ENCODE measurements at regions not wholly inside any gene's neighbourhood (a gene's known extent, or its start where the extent isn't known, plus 50 kb on each side); places are given as distances from the start of the nearest gene placed in this dataset.

- peak; percentile 77 for DNase-seq (ENCODE audit: low spot score)
Observed at GRCh38 chr10:14468023-14468441, 137.3 kb upstream of the FRMD4A start.

GRCh38 chr10:14466257-14466656 is 135.5 kb upstream of the FRMD4A start:
- peak; percentile 100 for DNase-seq (ENCODE audit: low spot score)

GRCh38 chr10:14460447-14460846 is 129.7 kb upstream of the FRMD4A start:
- no peak for DNase-seq (ENCODE audit: low spot score)

- peak; percentile 6 for DNase-seq (ENCODE audit: low spot score)
Observed at GRCh38 chr10:14459665-14460064, 128.9 kb upstream of the FRMD4A start.

GRCh38 chr10:14456870-14457266 is 126.1 kb upstream of the FRMD4A start:
- peak; percentile 17 for DNase-seq (ENCODE audit: low spot score)

- no peak for DNase-seq (ENCODE audit: low spot score)
Observed at GRCh38 chr10:14456218-14456869, 125.6 kb upstream of the FRMD4A start.

GRCh38 chr10:14454629-14455028 is 123.9 kb upstream of the FRMD4A start:
- DNase-seq (ENCODE audit: low spot score) = no peak

GRCh38 chr10:14454206-14454605 is 123.5 kb upstream of the FRMD4A start:
- DNase-seq (ENCODE audit: low spot score) = no peak

- no peak for DNase-seq (ENCODE audit: low spot score)
Observed at GRCh38 chr10:14453593-14453992, 122.9 kb upstream of the FRMD4A start.

GRCh38 chr10:14451341-14451740 is 120.6 kb upstream of the FRMD4A start:
- DNase-seq (ENCODE audit: low spot score) = no peak

- DNase-seq (ENCODE audit: low spot score) = peak; percentile 24
Observed at GRCh38 chr10:14450041-14450491, 119.3 kb upstream of the FRMD4A start.

GRCh38 chr10:14449293-14449815 is 118.6 kb upstream of the FRMD4A start:
- DNase-seq (ENCODE audit: low spot score) = no peak

GRCh38 chr10:14448197-14448990 is 117.7 kb upstream of the FRMD4A start:
- DNase-seq (ENCODE audit: low spot score) = no peak

- DNase-seq (ENCODE audit: low spot score) = peak; percentile 28
Observed at GRCh38 chr10:14447094-14447839, 116.5 kb upstream of the FRMD4A start.

GRCh38 chr10:14439451-14440259 is 108.9 kb upstream of the FRMD4A start:
- no peak for DNase-seq (ENCODE audit: low spot score)

- DNase-seq (ENCODE audit: low spot score) = no peak
Observed at GRCh38 chr10:14438576-14438975, 107.9 kb upstream of the FRMD4A start.

- DNase-seq (ENCODE audit: low spot score) = no peak
Observed at GRCh38 chr10:14438057-14438456, 107.3 kb upstream of the FRMD4A start.

GRCh38 chr10:14435976-14436632 is 105.4 kb upstream of the FRMD4A start:
- no peak for DNase-seq (ENCODE audit: low spot score)

GRCh38 chr10:14433147-14433546 is 102.4 kb upstream of the FRMD4A start:
- DNase-seq (ENCODE audit: low spot score) = no peak

GRCh38 chr10:14431868-14432267 is 101.1 kb upstream of the FRMD4A start:
- no peak for DNase-seq (ENCODE audit: low spot score)

Data from kidney tubule cell (primary cell).